GM23338 (cell line): ENCODE measurements at regions not wholly inside any gene's neighbourhood (a gene's known extent, or its start where the extent isn't known, plus 50 kb on each side); places are given as distances from the start of the nearest gene placed in this dataset.

Experiments used
- ATAC-seq: fragments of 200-7000 bp; cut with Tn5 transposase; 3 replicates; pipeline ENCODE4 v1.9.1; 2020
- DNase-seq: peaks from one replicate; pipeline ENCODE4 v3.0.0-alpha.2; 2015; ENCODE audit warnings: low spot score
- H2AFZ ChIP-seq: fragments of 200-600 bp; sonication (generic); 2 replicates; pipeline ENCODE4 v1.8.0; 2016; ENCODE audit warnings: antibody characterized with exemption, mild to moderate bottlenecking, moderate library complexity
- H3F3A ChIP-seq: fragments of 200-600 bp; sonication (generic); replicated peaks from 2 replicates; pipeline ENCODE4 v1.8.0; 2017; ENCODE audit warnings: antibody characterized with exemption, mixed run types, low read depth
- H3K27ac ChIP-seq: fragments of 200-600 bp; sonication (generic); 2 replicates; pipeline ENCODE4 v1.6.1; 2016; ENCODE audit warnings: low read depth
- H3K27me3 ChIP-seq: fragments of 200-600 bp; sonication (generic); 2 replicates; pipeline ENCODE4 v1.8.0; 2016; ENCODE audit warnings: mild to moderate bottlenecking, mixed run types, moderate library complexity; ENCODE audit not compliant: insufficient read depth
- H3K36me3 ChIP-seq: fragments of 200-600 bp; sonication (generic); 2 replicates; pipeline ENCODE4 v1.8.0; 2016; ENCODE audit warnings: mild to moderate bottlenecking; ENCODE audit not compliant: insufficient read depth
- H3K4me1 ChIP-seq: fragments of 200-600 bp; sonication (generic); 2 replicates; pipeline ENCODE4 v1.8.0; 2016; ENCODE audit warnings: mild to moderate bottlenecking, moderate library complexity; ENCODE audit not compliant: insufficient read depth
- H3K4me2 ChIP-seq: fragments of 200-600 bp; sonication (generic); 2 replicates; pipeline ENCODE4 v1.7.1; 2017; ENCODE audit warnings: mixed run types
- H3K4me3 ChIP-seq: fragments of 200-600 bp; sonication (generic); 2 replicates; pipeline ENCODE4 v1.6.1; 2016; ENCODE audit warnings: mixed run types
- H3K79me2 ChIP-seq: fragments of 200-600 bp; sonication (generic); replicated peaks from 2 replicates; pipeline ENCODE4 v1.8.0; 2017; ENCODE audit warnings: mild to moderate bottlenecking; ENCODE audit not compliant: insufficient read depth
- H3K9me2 ChIP-seq: fragments of 200-600 bp; sonication (generic); 2 replicates; pipeline ENCODE4 v1.8.0; 2017; ENCODE audit not compliant: insufficient read depth
- H4K20me1 ChIP-seq: fragments of 200-600 bp; sonication (generic); replicated peaks from 2 replicates; pipeline ENCODE4 v1.8.0; 2017; ENCODE audit warnings: mild to moderate bottlenecking; ENCODE audit not compliant: insufficient read depth
- H3K27ac Mint-ChIP-seq: 2 replicates; pipeline ENCODE4 v1.8.0; 2020; ENCODE audit warnings: inconsistent platforms, mild to moderate bottlenecking, moderate library complexity, mixed read lengths
- H3K27me3 Mint-ChIP-seq: 3 replicates; pipeline ENCODE4 v1.8.0; 2022; ENCODE audit warnings: low read depth, mild to moderate bottlenecking, moderate library complexity, mixed read lengths, inconsistent platforms; ENCODE audit not compliant: insufficient read depth, poor library complexity
- H3K36me3 Mint-ChIP-seq: 3 replicates; pipeline ENCODE4 v1.8.0; 2021; ENCODE audit warnings: low read depth, mild to moderate bottlenecking, inconsistent platforms, moderate library complexity, mixed read lengths
- H3K4me1 Mint-ChIP-seq: 3 replicates; pipeline ENCODE4 v1.8.0; 2020; ENCODE audit warnings: mild to moderate bottlenecking, inconsistent platforms, mixed read lengths
- H3K4me3 Mint-ChIP-seq: 3 replicates; pipeline ENCODE4 v1.8.0; 2021; ENCODE audit warnings: moderate library complexity, mild to moderate bottlenecking, inconsistent platforms, mixed read lengths
- H3K9me3 Mint-ChIP-seq: 3 replicates; pipeline ENCODE4 v1.8.0; 2020; ENCODE audit warnings: moderate library complexity, mild to moderate bottlenecking, inconsistent platforms, mixed read lengths
- CREB1 ChIP-seq: fragments of 250-450 bp; sonication (Bioruptor Pico); IDR thresholded peaks from 2 replicates; pipeline ENCODE4 v1.5.0; 2020; ENCODE audit warnings: low read depth, mild to moderate bottlenecking, moderate library complexity
- EZH2 ChIP-seq: fragments of 200-600 bp; sonication (generic); IDR thresholded peaks from one replicate; pipeline ENCODE4 v1.8.0; 2017; ENCODE audit warnings: antibody characterized with exemption, mild to moderate bottlenecking, low read depth; ENCODE audit not compliant: unreplicated experiment
- EZH2phosphoT487 ChIP-seq: fragments of 200-600 bp; sonication (generic); IDR thresholded peaks from one replicate; pipeline ENCODE4 v1.8.1; 2018; ENCODE audit warnings: antibody characterized with exemption; ENCODE audit not compliant: unreplicated experiment
- NANOG ChIP-seq: IDR thresholded peaks from 2 replicates; pipeline ENCODE4 v1.6.1; 2016; ENCODE audit warnings: antibody characterized with exemption, borderline replicate concordance
- POLR2AphosphoS5 ChIP-seq: IDR thresholded peaks from 2 replicates; pipeline ENCODE4 v1.6.1; 2016; ENCODE audit warnings: antibody characterized with exemption, low read depth
- REST ChIP-seq: IDR thresholded peaks from one replicate; pipeline ENCODE4 v1.6.1; 2018; ENCODE audit warnings: antibody characterized with exemption; ENCODE audit not compliant: unreplicated experiment
- ZNF462 ChIP-seq: fragments of 250-450 bp; sonication (Bioruptor Pico); IDR thresholded peaks from 2 replicates; pipeline ENCODE4 v1.5.0; 2020; ENCODE audit warnings: mild to moderate bottlenecking, moderate library complexity

GRCh38 chr9:92186631-92187030 lies 71.4 kb upstream of the SPTLC1 start (continued):
- no peak for TF ChIP-seq ZNF462
- TF ChIP-seq CREB1: no peak

- Histone ChIP-seq H2AFZ (no peak overlapping the region), H3K4me1 (no peaks in the 10 kb centered on the region; the same call in 1 of the 2 replicates), H4K20me1 (no peaks in the 10 kb centered on the region), H3K4me2 (no peak overlapping the region), H3K9me2 (peaks cover 13% of the 10 kb centered on the region), H3F3A (no peaks in the 10 kb centered on the region), H3K27ac (no peak overlapping the region), H3K27me3 (no peaks in the 10 kb centered on the region), H3K4me3 (no peak overlapping the region), H3K79me2 (no peaks in the 10 kb centered on the region), H3K36me3 (no peaks in the 10 kb centered on the region)
- Mint-ChIP-seq H3K27me3 (peaks cover 4% of the 10 kb centered on the region), H3K27ac (no peak overlapping the region), H3K9me3 (peaks cover 7% of the 10 kb centered on the region), H3K4me3 (no peak overlapping the region), H3K36me3 (no peaks in the 10 kb centered on the region), H3K4me1 (no peaks in the 10 kb centered on the region; the same call in 1 of the 3 replicates)
- ATAC-seq (no peak), DNase-seq (no peak)
- no peak for TF ChIP-seq EZH2phosphoT487
- TF ChIP-seq REST: no peak
- no peak for TF ChIP-seq POLR2AphosphoS5
- no peak for TF ChIP-seq NANOG
- no peak for TF ChIP-seq EZH2
- no peak for TF ChIP-seq ZNF462
Measured at GRCh38 chr9:92185681-92186080, 70.5 kb upstream of the SPTLC1 start.
